ENCODE measurements at regions not wholly inside any gene's neighbourhood (a gene's known extent, or its start where the extent isn't known, plus 50 kb on each side); places are given as distances from the start of the nearest gene placed in this dataset.
A peak's percentile ranks its signal among the peaks of the same experiment; 100 is the strongest.
"Not testable (repeated sequence)": the region's sequence is repeated elsewhere in the genome, so short reads cannot be mapped to it uniquely, and the experiment has no call there.

GRCh38 chr1:229862017-229862774, 204.8 kb upstream of the GALNT2 start:
- no peak for DNase-seq (ENCODE audit: extremely low spot score, unreplicated experiment)
- Mint-ChIP-seq H3K9me3 (ENCODE audit: unreplicated experiment) (no peaks in the 10 kb centered on the region), H3K27ac (ENCODE audit: unreplicated experiment) (peak overlapping the region; percentile 37), H3K36me3 (ENCODE audit: unreplicated experiment) (no peaks in the 10 kb centered on the region), H3K27me3 (ENCODE audit: unreplicated experiment) (peaks cover 3% of the 10 kb centered on the region), H3K4me1 (ENCODE audit: unreplicated experiment) (peaks cover 6% of the 10 kb centered on the region), H3K4me3 (ENCODE audit: unreplicated experiment) (no peak overlapping the region)
- TF ChIP-seq CTCF (IDR thresholded peaks at IDR 0.05): no peak

GRCh38 chr1:229863651-229864545, 203.1 kb upstream of the GALNT2 start:
- no peaks in the 10 kb centered on the region for H3K9me3 Mint-ChIP-seq (ENCODE audit: unreplicated experiment)
- H3K27me3 Mint-ChIP-seq (ENCODE audit: unreplicated experiment): peaks cover 3% of the 10 kb centered on the region
- no peak for DNase-seq (ENCODE audit: extremely low spot score, unreplicated experiment)
- TF ChIP-seq CTCF (IDR thresholded peaks at IDR 0.05): no peak
- peaks cover 14% of the 10 kb centered on the region for H3K4me1 Mint-ChIP-seq (ENCODE audit: unreplicated experiment)
- H3K27ac Mint-ChIP-seq (ENCODE audit: unreplicated experiment): no peak overlapping the region
- no peak overlapping the region for H3K4me3 Mint-ChIP-seq (ENCODE audit: unreplicated experiment)
- H3K36me3 Mint-ChIP-seq (ENCODE audit: unreplicated experiment): no peaks in the 10 kb centered on the region

- Mint-ChIP-seq H3K4me1 (ENCODE audit: unreplicated experiment) (peaks cover 23% of the 10 kb centered on the region), H3K4me3 (ENCODE audit: unreplicated experiment) (no peak overlapping the region), H3K27me3 (ENCODE audit: unreplicated experiment) (peaks cover 3% of the 10 kb centered on the region), H3K36me3 (ENCODE audit: unreplicated experiment) (no peaks in the 10 kb centered on the region), H3K27ac (ENCODE audit: unreplicated experiment) (no peak overlapping the region), H3K9me3 (ENCODE audit: unreplicated experiment) (no peaks in the 10 kb centered on the region)
- no peak for DNase-seq (ENCODE audit: extremely low spot score, unreplicated experiment)
- no peak for TF ChIP-seq CTCF (IDR thresholded peaks at IDR 0.05)
Measured at GRCh38 chr1:229864686-229865230, 202.3 kb upstream of the GALNT2 start.

GRCh38 chr1:229865321-229865720, 201.7 kb upstream of the GALNT2 start:
- peaks cover 27% of the 10 kb centered on the region for H3K4me1 Mint-ChIP-seq (ENCODE audit: unreplicated experiment)
- DNase-seq (ENCODE audit: extremely low spot score, unreplicated experiment); H3K4me3 Mint-ChIP-seq (ENCODE audit: unreplicated experiment); H3K27me3 Mint-ChIP-seq (ENCODE audit: unreplicated experiment); H3K27ac Mint-ChIP-seq (ENCODE audit: unreplicated experiment); H3K36me3 Mint-ChIP-seq (ENCODE audit: unreplicated experiment); H3K9me3 Mint-ChIP-seq (ENCODE audit: unreplicated experiment): not testable (repeated sequence)

DNA sequence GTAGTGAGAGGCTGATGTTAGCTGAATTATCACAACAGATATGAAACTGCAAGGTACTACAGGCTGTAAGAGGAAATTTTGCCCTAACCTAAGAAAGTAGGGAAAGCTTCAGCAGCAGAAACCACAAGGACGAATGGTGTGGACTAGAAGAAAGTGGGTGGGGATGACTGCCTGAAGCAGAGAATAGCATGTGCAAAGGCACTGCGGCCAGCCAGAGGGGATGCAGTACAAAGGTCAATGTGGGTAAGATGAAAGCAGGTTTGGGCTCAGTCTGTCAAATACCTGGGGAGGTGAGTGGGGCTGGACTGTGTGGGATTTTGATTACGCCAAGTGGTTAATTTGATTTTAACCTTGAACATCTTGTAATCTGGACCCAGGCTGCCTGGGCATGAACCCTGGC, 199.3 kb upstream of the GALNT2 start:
- no peaks in the 10 kb centered on the region for H3K9me3 Mint-ChIP-seq (ENCODE audit: unreplicated experiment)
- no peak overlapping the region for H3K27ac Mint-ChIP-seq (ENCODE audit: unreplicated experiment)
- H3K4me3 Mint-ChIP-seq (ENCODE audit: unreplicated experiment): no peak overlapping the region
- H3K27me3 Mint-ChIP-seq (ENCODE audit: unreplicated experiment): no peaks in the 10 kb centered on the region
- H3K36me3 Mint-ChIP-seq (ENCODE audit: unreplicated experiment): no peaks in the 10 kb centered on the region
- H3K4me1 Mint-ChIP-seq (ENCODE audit: unreplicated experiment): peaks cover 20% of the 10 kb centered on the region
- TF ChIP-seq CTCF (IDR thresholded peaks at IDR 0.05): no peak
- DNase-seq (ENCODE audit: extremely low spot score, unreplicated experiment): no peak
